GM19372 (cell line): ENCODE measurements at regions not wholly inside any gene's neighbourhood (a gene's known extent, or its start where the extent isn't known, plus 50 kb on each side); places are given as distances from the start of the nearest gene placed in this dataset.

Source experiments
- ATAC-seq: cut with Tn5 transposase; IDR thresholded peaks from one replicate; pipeline ENCODE4 v1.9.1; 2021; ENCODE audit warnings: mild to moderate bottlenecking, low read depth, moderate library complexity; ENCODE audit not compliant: unreplicated experiment

- ATAC-seq = no peak
These were observed 318.7 kb upstream of the KLF12 start for GRCh38 chr13:74452881-74453280.

DNA sequence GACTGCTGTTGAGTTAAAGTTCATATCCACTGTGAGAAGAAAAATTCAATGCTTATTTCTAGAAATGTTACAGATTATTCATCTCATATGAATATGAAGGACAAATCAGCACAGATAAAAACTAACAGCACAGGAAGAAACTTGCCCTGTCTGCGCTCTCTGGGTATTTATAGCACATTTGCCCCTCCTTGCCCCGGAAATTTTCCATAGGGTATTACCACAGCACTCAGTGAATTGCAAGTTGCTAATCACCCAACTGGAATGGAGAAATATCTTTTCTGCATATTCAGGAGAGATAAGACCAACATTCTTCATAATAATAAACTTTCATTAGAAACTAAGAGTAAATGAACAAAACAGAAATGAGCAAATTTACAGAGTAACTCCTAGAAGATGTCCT lies 318.0 kb upstream of the KLF12 start:
- ATAC-seq = no peak

- ATAC-seq = no peak
These were observed 316.8 kb upstream of the KLF12 start for GRCh38 chr13:74450964-74451363.

DNA sequence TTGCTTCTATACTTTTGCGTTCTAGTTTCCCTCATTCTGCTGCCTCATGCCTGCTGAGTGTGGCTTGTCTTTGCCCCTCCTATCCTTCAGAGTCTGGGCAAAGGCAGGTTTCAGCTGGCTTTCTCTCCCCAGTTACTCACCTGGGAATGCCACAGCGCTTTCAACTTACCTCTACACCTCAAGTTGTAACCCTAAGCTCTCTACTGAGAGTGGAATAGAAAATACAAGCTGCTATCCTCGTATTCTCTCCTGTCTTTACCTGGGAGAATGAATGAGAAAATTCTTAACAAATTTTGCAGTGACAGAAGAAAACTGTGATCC lies 316.3 kb upstream of the KLF12 start:
- no peak for ATAC-seq

DNA sequence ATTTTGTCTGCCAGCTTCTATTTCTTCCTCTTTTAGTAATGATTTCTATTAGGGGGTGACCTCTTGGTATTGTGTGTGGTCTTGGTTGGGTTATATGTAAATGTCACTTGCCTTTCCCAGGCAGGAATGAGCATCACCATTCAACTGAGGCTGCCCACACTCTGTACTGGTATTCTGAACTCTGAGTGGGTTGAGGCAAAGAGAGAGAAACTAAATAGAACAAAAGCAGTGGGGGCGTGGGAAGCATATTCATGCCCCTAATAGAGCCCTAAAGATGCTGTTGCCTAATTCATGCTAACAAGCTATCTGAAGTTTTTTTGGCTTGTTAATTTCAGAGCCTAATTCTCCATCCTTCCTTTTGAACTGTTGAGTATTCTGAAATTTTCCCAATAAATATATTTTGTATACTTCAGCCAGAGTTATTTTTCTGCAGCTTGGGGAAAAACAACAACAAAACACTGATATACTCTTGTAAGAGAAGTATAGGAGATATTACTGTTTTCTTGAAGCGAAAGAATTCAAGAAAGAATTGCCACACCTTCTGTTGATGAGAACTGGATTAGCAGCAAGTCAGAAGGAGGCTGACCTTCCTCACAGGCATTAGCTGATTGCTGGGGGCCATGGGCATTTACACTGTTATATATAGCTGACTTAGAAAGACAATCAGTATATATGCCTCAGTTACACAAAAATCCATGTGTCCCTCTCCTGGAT lies 315.8 kb upstream of the KLF12 start:
- ATAC-seq = no peak

DNA sequence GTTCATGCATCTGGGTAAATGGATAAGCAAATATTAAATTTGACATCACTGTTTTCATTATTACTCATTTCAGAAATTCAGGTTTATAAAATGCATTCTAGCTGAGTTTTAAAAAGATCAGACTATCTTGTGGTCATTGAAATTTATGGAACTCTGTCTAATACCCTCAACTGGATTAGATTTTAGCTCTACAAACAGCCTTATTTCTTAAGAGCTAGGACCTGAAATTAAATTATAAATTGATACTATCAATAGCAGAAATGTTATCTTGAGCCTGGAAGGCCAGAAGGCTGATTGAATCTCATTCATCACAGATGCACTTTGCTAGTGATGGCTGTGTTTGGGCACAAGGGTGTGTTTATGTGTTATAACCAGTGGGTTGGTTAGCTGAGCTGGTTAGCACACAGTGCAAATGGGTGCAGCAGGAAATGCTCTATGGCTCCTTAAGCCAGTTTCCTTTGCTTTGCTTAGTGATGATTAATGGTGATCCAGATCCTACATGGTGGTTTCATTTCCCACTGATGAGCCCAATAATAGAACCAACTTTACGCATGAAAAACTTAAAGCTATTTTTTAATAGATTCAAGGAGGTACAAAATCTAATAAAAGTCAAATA lies 310.8 kb upstream of the KLF12 start:
- no peak for ATAC-seq

DNA sequence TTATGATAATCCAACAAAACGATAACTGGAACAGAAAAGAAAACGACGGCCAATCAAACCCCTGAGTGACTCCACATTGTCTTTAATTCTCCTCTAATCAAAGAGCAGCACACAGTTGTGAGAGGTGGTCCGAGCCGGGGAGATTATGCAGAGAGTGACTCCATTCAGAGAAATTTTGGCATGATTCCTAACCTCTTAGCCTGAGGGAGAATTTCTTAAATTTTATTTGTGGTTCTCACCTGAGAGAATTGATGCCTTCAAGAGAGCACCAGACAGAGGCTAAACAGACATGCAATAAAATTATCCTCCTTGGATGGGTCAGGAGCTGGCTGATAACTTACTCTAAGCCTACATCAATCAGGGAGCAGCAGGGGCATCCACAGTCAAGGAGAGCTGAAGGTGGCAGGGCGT lies 310.0 kb upstream of the KLF12 start:
- no peak for ATAC-seq

DNA sequence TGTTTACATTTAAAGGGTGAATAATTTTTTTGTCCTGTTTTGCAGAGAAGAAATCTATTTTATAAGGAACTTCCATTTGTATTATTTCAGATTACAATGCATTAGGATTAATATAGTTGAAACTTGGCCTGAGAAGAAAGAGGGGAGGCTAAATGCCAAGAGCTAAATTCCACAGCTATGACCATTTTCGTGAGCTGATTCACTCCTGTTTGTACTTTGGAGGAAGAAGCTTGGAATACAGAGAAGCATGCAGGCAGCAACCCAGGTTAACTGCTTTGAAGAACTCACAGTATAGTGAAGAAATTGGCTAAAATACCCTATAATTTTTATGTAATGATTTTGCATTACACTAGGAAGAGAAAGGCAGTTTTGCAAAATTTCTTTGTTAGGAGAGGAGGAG lies 309.4 kb upstream of the KLF12 start:
- ATAC-seq = no peak

GRCh38 chr13:74442751-74443150 lies 308.5 kb upstream of the KLF12 start:
- ATAC-seq = no peak

GRCh38 chr13:74438901-74439300 lies 304.7 kb upstream of the KLF12 start:
- ATAC-seq = no peak

- ATAC-seq = no peak
These were observed 300.6 kb upstream of the KLF12 start for GRCh38 chr13:74434782-74435181.

- no peak for ATAC-seq
These were observed 290.3 kb upstream of the KLF12 start for GRCh38 chr13:74424455-74424854.

GRCh38 chr13:74423434-74423833 lies 289.2 kb upstream of the KLF12 start:
- ATAC-seq = no peak

GRCh38 chr13:74414458-74414857 lies 280.3 kb upstream of the KLF12 start:
- ATAC-seq = no peak

- no peak for ATAC-seq
These were observed 279.3 kb upstream of the KLF12 start for GRCh38 chr13:74413482-74413881.

DNA sequence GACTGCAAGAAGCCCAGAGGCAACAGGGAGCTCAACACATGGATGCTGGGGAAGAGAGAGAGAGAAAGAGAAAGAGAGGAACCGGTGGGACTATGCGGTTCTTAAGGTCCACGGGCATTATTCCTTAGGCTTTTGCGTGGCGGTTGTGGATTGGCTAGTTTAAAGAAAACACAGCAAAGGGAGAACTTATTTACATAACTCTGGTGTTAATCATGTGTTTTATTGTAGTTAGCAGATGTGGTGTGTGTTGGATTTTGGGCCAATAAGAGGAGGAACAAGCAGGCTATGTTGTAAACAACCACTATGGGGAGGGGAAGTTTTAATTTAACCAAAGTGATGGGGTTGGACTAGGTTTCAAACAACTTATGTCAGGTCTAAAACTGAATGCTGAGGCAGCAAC lies 275.3 kb upstream of the KLF12 start:
- ATAC-seq = no peak

GRCh38 chr13:74406420-74406819 lies 272.2 kb upstream of the KLF12 start:
- no peak for ATAC-seq

DNA sequence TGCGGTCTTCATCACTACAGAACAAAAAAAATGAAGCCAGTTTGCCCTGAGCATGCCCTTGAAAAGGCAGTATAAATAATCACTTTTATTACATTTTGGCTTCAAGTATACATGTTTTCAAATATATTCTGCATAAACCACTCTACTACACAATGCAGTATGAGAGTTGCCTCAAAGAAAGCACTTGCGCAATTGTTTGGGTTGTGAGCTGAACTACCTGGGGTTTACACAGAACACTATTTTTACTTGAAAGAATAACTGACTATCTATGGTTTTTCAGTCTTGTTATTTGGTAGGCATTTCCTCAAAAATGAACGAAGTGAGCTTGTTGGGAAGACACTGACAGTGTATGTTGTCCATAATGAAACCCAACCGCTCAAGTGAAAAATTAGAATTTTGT lies 264.4 kb upstream of the KLF12 start:
- no peak for ATAC-seq

DNA sequence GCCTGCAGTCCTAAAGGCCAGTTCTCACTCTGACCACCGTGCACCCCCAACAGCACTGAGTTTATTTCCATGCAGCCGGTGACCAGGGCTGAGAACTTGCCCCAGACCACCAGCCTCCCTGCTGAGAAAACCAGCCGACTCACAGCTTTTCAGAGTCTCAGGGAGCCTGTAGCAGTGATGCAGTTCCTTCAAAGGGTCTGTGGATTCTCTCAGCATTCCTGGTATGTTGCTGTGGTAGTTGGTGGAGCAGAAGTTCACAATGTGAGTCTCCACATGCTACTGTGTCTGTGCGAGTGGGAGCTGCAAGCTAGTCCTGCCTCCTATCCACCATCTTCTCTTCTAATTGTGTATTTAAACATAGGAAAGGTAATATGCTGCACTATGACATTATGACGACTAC lies 254.9 kb upstream of the KLF12 start:
- no peak for ATAC-seq

DNA sequence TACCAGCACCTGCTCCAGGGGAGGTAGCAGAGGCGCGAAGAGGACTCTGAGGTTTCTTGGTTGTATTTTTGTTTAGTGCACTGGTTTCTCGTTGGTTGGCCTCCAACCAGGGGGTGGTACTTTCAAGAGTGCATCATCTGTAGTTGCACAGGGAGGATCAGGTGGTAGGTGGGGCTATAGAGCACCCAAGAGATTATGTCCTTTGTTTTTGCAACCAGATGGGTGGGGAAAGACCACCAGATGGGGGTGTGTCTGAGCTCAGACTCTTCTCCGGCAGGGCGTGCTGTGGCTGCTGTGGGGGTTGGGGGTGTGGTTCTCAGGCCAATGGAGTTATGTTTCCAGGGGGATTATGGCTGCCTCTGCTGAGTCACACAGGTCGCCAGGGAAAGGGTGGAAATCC lies 254.4 kb upstream of the KLF12 start:
- ATAC-seq = no peak

- no peak for ATAC-seq
These were observed 238.3 kb upstream of the KLF12 start for GRCh38 chr13:74372511-74372910.

DNA sequence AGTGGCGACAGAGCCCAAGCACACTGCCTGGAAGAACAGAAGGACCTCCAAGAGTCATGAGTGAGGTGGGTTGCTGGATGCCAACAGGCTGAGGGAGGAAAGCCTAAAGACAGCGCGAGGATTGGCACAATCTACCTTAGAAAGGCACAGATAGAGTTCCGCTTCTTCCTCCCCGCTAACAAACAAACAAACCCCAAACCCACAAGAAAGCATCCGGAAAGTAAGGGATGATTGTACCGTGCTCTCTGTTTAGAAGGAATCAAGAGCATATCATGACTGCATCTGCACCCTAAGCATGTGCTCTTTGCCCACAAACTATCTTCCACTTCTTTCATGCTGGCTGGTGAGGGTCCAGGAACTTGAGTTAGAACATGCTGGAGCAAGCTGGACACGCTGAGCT lies 233.0 kb upstream of the KLF12 start:
- ATAC-seq = no peak

DNA sequence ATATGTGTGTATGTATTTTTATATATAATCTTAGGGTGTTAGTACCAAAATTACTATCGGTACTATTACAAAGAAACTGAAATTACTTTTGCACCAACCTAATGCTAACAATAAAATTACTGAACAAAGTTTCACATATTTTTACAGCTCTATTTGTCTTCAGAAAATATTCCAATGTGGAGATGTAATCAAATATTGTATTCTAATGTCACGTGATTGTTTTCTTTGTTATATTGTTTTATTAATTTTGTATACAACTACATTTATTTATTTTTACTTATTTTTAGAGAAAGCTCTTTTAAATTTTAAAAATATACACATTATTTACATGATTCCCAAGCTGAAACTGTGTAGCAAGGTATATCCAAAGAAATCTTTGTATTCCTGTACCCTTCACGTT lies 227.1 kb upstream of the KLF12 start:
- no peak for ATAC-seq
